RPMI8226 (cell line): ENCODE measurements at regions not wholly inside any gene's neighbourhood (a gene's known extent, or its start where the extent isn't known, plus 50 kb on each side); places are given as distances from the start of the nearest gene placed in this dataset.
"Not testable (repeated sequence)": the region's sequence is repeated elsewhere in the genome, so short reads cannot be mapped to it uniquely, and the experiment has no call there.

ENCODE experiments used
- DNase-seq: peaks from one replicate; pipeline ENCODE4 v3.0.0-alpha.2; 2015

DNA sequence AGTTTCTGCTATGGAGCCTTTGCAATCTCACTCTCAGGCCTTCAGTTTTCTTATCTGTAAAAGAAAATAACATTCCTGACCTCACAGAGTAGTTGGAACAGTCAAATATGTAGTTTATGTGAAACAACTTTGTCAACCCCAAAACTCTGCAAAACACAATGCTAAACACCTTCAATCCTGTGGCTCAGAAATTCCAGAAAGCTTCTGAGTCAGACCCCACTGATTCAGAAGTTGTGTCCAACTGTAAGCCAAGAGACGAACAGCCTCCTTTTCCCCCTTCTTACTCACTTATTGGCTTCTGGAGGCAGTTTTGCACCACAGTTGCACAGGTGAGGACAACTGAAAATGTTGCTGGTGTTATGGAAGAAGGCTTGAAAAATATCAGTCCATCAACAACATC lies 52.9 kb downstream of the TMSB4Y start:
- no peak for DNase-seq

GRCh38 chrY:13766040-13766439 lies 62.3 kb downstream of the TMSB4Y start:
- DNase-seq: no peak

DNA sequence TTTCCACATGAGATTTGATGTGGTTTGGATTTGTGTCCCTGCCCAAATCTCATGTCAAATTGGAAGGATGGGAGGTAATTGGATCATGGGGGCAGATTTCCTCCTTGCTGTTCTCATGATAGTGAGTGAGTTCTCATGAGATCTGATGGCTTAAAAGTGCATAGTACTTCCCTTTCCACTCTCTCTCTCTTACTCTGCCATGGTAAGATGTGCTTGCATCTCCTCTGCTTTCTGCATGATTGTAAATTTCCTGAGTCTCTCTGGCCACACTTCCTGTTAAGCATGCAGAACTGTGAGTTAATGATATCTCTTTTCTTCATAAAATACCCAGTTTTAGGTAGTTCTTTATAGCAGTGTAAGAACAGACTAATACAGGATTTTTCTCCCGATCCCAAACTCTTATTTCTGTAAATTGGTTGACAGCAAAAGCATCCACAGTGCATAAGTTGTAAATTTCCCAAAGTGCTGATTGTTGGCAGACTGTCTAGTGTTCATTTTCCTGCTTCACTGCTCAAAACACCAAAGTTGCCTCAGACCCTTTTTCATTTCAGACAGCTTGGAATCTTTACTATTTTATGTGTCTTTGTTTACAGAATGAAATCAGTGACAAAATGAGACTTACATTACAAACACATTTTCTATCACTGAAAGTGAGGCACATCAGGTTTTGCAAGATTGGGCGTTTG lies 86.6 kb downstream of the TMSB4Y start:
- no peak for DNase-seq

DNA sequence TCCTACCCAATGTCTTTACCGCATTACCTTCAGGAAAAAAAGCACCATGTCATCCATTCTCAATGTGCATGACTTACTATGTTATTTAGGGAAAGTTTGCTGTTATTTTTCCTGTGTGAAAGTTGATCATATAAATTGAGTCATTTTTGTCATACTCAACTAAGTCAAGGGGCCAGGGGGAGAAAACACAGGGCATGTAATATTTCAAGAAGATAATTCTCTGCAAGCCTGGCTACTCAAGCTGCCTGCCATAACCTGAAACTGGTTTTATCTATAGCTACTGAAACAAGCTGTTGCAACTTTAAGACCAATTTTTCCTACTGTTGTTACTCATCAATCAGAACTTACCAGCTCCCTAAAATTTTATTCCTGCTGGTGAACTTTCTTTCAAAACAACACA lies 91.4 kb downstream of the TMSB4Y start:
- DNase-seq: no peak

DNA sequence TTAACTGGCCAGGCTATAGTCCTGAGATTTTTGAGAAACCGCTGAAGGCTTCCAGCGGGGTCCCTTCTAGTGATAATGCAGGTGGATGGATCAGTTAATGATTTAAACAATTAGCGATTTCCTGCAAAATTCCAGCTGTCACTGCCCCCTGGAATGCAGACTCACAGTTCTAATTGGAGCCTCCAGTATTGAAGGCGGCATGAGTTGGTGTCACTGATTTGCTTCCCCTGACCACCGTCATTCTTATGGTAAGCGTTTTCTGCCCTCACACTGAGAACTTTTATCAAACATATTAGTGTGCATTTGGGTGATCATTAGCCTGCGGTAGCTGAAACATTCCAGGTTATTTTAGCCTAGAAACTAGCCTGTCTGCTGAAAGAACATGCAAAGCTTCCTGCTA lies 99.1 kb downstream of the TMSB4Y start:
- DNase-seq: no peak

- DNase-seq: no peak
Measured at GRCh38 chrY:13803424-13803823, 99.7 kb downstream of the TMSB4Y start.

DNA sequence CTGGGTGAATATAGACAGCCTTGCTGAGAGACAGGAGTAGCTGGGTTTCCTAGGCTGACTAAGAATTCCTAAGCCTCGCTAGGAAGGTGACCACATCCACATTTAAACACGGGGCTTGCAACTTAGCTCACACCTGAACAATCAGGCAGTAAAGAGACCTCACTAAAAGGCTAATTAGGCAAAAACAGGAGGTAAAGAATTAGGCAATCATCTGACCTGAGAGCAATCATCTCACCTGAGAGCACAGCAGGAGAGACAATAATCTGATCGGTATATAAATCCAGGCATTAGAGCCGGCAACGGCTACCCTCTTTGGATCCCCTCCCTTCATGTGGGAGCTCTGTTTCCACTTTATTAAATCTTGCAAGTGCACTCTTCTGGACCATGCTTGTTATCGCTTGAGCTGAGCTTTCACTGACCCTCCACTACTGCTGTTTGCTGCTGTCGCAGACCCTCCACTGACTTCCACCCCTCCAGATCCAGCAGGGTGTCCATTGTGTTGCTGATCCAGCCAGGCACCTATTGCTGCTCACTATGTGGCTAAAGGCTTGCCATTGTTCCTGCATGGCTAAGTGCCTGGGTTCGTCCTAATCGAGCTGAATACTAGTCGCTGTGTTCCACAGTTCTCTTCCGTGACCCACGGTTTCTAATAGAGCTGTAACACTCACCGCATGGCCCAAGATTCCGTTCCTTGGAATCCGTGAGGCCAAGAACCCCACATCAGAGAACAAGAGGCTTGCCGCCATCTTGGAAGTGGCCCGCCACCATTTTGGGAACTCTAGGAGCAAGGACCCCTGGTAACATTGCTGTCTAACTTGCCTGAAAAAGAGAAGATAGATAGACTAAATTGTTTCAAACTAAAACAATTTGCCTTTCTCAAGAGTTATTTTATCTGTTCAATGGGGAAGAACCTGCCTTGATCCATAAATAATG lies 100.7 kb downstream of the TMSB4Y start:
- DNase-seq: no peak

GRCh38 chrY:13805057-13805735 lies 101.5 kb downstream of the TMSB4Y start:
- no peak for DNase-seq

- no peak for DNase-seq
Measured at GRCh38 chrY:13805736-13806067, 102.0 kb downstream of the TMSB4Y start.

DNA sequence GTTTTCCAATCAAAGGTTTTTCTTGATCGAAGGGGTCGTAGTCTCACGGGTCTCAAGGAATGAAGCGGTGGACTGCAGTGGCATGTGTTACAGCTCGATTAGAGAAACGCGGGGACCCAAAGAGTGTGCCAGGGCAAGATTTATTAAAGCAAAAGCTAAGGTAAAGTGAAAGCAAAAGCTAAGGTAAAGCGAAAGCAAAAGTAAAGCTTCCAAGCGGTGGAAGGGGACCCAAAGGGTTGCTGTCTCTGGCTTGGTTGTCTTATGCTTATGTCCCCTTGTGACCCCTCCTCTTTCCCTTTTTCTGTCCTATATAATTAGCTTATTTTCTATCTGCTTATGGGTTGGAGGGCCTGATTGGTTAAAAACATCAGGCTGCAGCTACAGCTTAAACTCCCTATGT lies 126.4 kb downstream of the TMSB4Y start:
- DNase-seq: peak; percentile 3

DNA sequence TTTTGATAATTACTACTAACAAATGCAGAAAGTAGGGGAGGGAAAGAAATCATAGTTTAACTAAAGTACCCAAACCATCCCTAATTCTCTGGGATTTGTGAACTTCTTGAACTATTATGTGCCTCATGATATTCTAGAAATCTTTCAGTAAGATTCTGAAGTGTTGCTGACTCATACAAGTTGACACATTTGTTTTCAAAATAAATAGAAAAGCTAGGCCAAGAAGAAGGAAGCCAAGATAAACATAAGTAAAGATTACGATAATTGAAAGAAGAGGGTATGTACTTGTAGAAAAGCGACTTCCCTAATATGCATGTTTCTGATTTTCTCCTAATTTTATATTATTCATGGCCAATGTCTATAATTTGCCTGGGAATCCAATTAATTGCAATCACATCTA lies 140.7 kb downstream of the TMSB4Y start:
- DNase-seq: no peak

DNA sequence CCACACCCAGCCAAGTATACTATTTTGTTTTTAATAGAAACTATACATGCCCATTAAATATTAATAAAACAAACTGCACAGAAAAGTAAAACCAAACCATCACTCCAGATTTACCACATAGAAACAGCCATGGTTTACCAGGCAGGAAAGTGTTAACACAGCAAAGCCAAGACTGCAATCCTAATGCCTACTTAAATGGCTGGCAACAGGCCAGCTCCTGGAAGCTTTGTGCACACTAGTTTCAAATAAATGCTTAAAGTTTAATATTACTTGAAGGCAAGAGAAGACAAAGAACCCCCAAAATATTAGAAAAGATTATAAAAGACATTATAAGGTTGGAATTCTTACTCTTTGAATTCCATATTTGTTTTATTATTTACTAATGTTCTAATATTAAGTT lies 141.0 kb downstream of the VCY start:
- DNase-seq: no peak

GRCh38 chrY:13869611-13870010 lies 116.7 kb downstream of the VCY start:
- no peak for DNase-seq

GRCh38 chrY:13871426-13871825 lies 114.8 kb downstream of the VCY start:
- DNase-seq: no peak

GRCh38 chrY:13872696-13873095 lies 113.6 kb downstream of the VCY start:
- no peak for DNase-seq

GRCh38 chrY:13878506-13878905 lies 107.8 kb downstream of the VCY start:
- no peak for DNase-seq

DNA sequence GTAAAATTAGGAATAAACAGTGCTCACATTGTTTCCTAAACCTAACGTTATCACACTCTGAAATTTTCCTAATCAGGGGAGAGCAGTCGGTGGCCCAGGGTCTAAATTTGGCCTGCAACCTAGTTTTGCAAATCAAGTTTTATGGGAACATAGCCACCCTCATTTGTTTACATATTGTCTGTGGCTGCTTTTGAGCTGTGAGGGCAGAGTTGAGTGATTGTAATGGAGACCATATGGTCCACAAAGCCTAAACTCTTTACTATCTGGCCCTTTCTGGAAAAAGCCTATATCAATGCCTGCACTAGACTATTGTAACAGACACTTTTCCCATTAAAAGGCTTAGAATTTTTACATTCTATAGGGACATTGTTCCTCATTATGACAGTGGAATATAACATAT lies 105.2 kb downstream of the VCY start:
- DNase-seq: no peak

DNA sequence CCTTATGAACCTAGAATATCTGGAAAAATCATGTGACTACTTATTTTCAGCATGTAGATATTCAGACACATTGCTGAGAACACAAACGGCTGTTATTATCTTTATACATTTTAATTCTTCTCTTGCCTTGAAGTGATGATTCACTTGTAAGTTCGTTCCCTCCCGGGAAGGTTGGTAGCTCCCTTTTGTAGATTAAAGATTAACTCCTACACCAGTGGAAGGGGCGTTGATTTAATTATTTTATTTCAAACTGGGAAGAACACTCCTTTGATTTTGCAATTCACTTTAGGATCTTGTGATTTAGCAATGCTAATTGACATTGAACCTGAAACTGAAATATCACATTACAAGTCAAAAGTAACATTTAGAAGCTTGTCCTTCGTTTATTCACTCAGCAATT lies 103.4 kb downstream of the VCY start:
- DNase-seq: no peak

GRCh38 chrY:13894028-13894427 lies 92.2 kb downstream of the VCY start:
- not testable (repeated sequence) for DNase-seq

DNA sequence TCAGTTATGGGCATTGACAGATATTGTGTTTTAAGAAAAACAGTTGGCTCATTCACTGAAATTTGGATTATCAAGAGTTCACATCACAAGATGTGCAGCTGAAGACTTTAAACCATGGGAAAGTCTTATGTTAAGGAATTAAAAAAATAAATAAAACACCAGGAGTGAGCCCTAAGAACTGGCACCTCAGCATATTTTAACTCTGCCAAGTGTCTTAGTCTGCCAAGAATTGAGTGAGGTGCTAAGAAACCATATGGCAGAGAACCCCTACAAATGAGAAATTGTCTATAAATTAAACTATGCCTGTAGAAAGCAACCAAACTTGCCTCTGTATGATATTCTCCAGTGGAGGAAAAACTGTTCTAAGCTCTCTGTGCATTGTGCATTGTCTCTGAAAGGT lies 78.5 kb downstream of the VCY start:
- DNase-seq: no peak

GRCh38 chrY:13930436-13930835 lies 55.8 kb downstream of the VCY start:
- DNase-seq: not testable (repeated sequence)
